Suprapubic skin (tissue), 3 donors: ENCODE measurements at regions not wholly inside any gene's neighbourhood (a gene's known extent, or its start where the extent isn't known, plus 50 kb on each side); places are given as distances from the start of the nearest gene placed in this dataset.

Experiments
- EP300 ChIP-seq: sonication (generic); formaldehyde crosslinking; IDR thresholded peaks from one replicate; pipeline ENCODE4 v1.6.1; 2017; ENCODE audit warnings: antibody characterized with exemption
- TF ChIP-seq, protein P1 (sequence below), 2 donors: fragments of 200-600 bp in 1 of 2; fragments of 450-650 bp in 1 of 2; sonication (generic) in 1 of 2; IDR thresholded peaks; one replicate each; pipeline ENCODE4 v1.5.1; 2016 to 2019; ENCODE audit warnings: antibody characterized with exemption in 2 of 2, mild to moderate bottlenecking in 1 of 2, moderate library complexity in 1 of 2

DNA sequence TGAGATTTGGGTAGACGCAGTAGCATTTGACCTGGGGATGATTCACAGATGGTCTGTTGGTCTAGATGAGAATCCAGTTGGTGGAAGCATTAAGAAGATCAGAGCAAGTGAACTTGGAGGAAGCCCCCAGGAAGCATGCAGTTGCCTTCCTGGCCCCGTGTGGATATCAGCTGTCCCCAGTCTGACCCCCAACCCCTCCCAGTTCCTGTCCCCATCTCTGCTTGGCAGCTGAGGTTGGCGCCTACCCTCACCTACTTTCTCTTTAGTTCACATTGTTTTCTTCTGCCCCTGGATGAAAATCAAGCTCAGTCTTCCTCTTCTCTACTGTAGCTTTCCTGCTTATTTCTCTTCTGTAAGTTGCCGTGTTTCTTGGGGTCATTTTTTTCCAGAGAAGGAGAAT is 227.9 kb downstream of the GATA3 start:
- TF ChIP-seq, protein P1, sequence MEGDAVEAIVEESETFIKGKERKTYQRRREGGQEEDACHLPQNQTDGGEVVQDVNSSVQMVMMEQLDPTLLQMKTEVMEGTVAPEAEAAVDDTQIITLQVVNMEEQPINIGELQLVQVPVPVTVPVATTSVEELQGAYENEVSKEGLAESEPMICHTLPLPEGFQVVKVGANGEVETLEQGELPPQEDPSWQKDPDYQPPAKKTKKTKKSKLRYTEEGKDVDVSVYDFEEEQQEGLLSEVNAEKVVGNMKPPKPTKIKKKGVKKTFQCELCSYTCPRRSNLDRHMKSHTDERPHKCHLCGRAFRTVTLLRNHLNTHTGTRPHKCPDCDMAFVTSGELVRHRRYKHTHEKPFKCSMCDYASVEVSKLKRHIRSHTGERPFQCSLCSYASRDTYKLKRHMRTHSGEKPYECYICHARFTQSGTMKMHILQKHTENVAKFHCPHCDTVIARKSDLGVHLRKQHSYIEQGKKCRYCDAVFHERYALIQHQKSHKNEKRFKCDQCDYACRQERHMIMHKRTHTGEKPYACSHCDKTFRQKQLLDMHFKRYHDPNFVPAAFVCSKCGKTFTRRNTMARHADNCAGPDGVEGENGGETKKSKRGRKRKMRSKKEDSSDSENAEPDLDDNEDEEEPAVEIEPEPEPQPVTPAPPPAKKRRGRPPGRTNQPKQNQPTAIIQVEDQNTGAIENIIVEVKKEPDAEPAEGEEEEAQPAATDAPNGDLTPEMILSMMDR (IDR thresholded peaks at IDR 0.05), result no peak
- TF ChIP-seq EP300, result no peak
